K562 (cell line): ENCODE measurements at regions not wholly inside any gene's neighbourhood (a gene's known extent, or its start where the extent isn't known, plus 50 kb on each side); places are given as distances from the start of the nearest gene placed in this dataset.
A peak's percentile ranks its signal among the peaks of the same experiment; 100 is the strongest.

ENCODE experiments used
- ATAC-seq: fragments of 200-7000 bp; cut with Tn5 transposase; 3 replicates; pipeline ENCODE4 v1.9.1; 2020; ENCODE audit warnings: moderate library complexity
- BruUV-seq: library from RNA; stranded (reverse); fragments of 400-500 nt; replicated peaks from 2 replicates; lab custom pipeline; 2021; lab: Mats Ljungman, UMichigan
- CTCF ChIA-PET: fragments of 300-600 bp; formaldehyde crosslinking; extraction: SDS; loops from one replicate; lab custom pipeline; 2021; ENCODE audit warnings: low intra/inter-chr PET ratio; lab: Yijun Ruan, JAX
- POLR2A ChIA-PET: fragments of 300-600, 350-650 bp; sonication (Branson Sonifier 250); formaldehyde crosslinking; extraction: SDS; loops from one replicate; lab custom pipeline; 2021; ENCODE audit warnings: antibody characterized with exemption, inconsistent platforms; lab: Yijun Ruan, JAX
- DNase-seq, 4 experiments: peaks; one replicate each; pipeline versions ENCODE4 v3.0.0 to v3.0.0-alpha.2; 2011 to 2018; ENCODE audit warnings: low spot score in 3 of 4, mixed read lengths in 3 of 4; ENCODE audit errors: extremely low read depth in 1 of 4
- FAIRE-seq: peaks from 2 replicates; lab custom pipeline; 2011; peaks lifted over from hg19 to GRCh38; lab: Jason Lieb, UNC
- H2AFZ ChIP-seq: 2 replicates; pipeline ENCODE4 v1.6.0; 2011; ENCODE audit warnings: low read depth, low read length, control low read depth, inconsistent platforms
- H3K27ac ChIP-seq: fragments of 200-600 bp; 3 replicates; pipeline ENCODE4 v1.8.0; 2011; ENCODE audit warnings: low read depth, mild to moderate bottlenecking, control low read depth, inconsistent platforms, low read length, moderate library complexity, mixed read lengths; ENCODE audit errors: extremely low read depth
- H3K27me3 ChIP-seq, 2 experiments: fragments of 300-600 bp in 1 of 2; 2 replicates in 1 of 2; 3 replicates in 1 of 2; pipeline versions ENCODE4 v1.6.0 to v1.8.0; 2011; ENCODE audit warnings: inconsistent platforms in 2 of 2, low read length in 2 of 2, mild to moderate bottlenecking in 1 of 2, mixed read lengths in 1 of 2, moderate library complexity in 1 of 2; ENCODE audit not compliant: control insufficient read depth in 2 of 2, insufficient read depth in 2 of 2
- H3K36me3 ChIP-seq: fragments of 300-600 bp; 3 replicates; pipeline ENCODE4 v1.8.0; 2011; ENCODE audit warnings: mild to moderate bottlenecking, low read length, inconsistent platforms; ENCODE audit not compliant: control insufficient read depth, insufficient read depth
- H3K4me1 ChIP-seq, 2 experiments: fragments of 200-600 bp in 1 of 2; replicated peaks in 1 of 2; 2 replicates in 1 of 2; 3 replicates in 1 of 2; pipeline versions ENCODE4 v1.5.1 to v1.8.0; 2011; ENCODE audit warnings: inconsistent platforms in 2 of 2, low read length in 2 of 2, mild to moderate bottlenecking in 1 of 2, mixed read lengths in 1 of 2, moderate library complexity in 1 of 2; ENCODE audit not compliant: control insufficient read depth in 2 of 2, insufficient read depth in 2 of 2
- H3K4me2 ChIP-seq: 2 replicates; pipeline ENCODE4 v1.6.1; 2011; ENCODE audit warnings: low read length, control low read depth, inconsistent platforms, mixed read lengths; ENCODE audit not compliant: insufficient read depth
- H3K4me3 ChIP-seq: fragments of 200-600 bp; sonication (generic), shearing (Covaris generic); 2 replicates; pipeline ENCODE4 v1.5.1; 2016; ENCODE audit warnings: control low read depth, inconsistent platforms
- H3K79me2 ChIP-seq: fragments of 200-600 bp; 3 replicates; pipeline ENCODE4 v1.8.0; 2011; ENCODE audit warnings: low read length, inconsistent platforms; ENCODE audit not compliant: control insufficient read depth, insufficient read depth
- H3K9ac ChIP-seq, 2 experiments: 2 replicates each; pipeline versions ENCODE4 v1.6.0 to v1.6.1; 2011; ENCODE audit warnings: low read depth in 2 of 2, low read length in 2 of 2, control low read depth in 1 of 2, inconsistent platforms in 1 of 2, mild to moderate bottlenecking in 1 of 2, mixed read lengths in 1 of 2; ENCODE audit not compliant: insufficient read depth in 1 of 2
- H3K9me1 ChIP-seq: one replicate; pipeline ENCODE4 v1.6.0; 2011; ENCODE audit warnings: inconsistent platforms, mild to moderate bottlenecking, low read length, moderate library complexity; ENCODE audit not compliant: control insufficient read depth, insufficient read depth
- H3K9me3 ChIP-seq: replicated peaks from 2 replicates; pipeline ENCODE4 v1.5.1; 2011; ENCODE audit warnings: low read depth, low read length, inconsistent platforms; ENCODE audit not compliant: control insufficient read depth, insufficient read depth
- H4K20me1 ChIP-seq: replicated peaks from 2 replicates; pipeline ENCODE4 v1.6.1; 2011; ENCODE audit warnings: low read length, inconsistent platforms, mixed read lengths; ENCODE audit not compliant: control insufficient read depth, insufficient read depth
- ATF1 ChIP-seq, 2 experiments: fragments of 450-650 bp in 1 of 2; IDR thresholded peaks; 2 replicates each; pipeline ENCODE4 v1.6.1; 2016; ENCODE audit warnings: missing compliant biosample characterization in 1 of 2, missing genetic modification characterization in 1 of 2
- CREB1 ChIP-seq, 2 experiments: sonication (generic) in 1 of 2; formaldehyde crosslinking in 1 of 2; IDR thresholded peaks; 2 replicates each; pipeline versions ENCODE4 v1.6.1 to v1.8.0; 2012 to 2022; ENCODE audit warnings: inconsistent platforms in 1 of 2, mild to moderate bottlenecking in 1 of 2, missing genetic modification reagents in 1 of 2, moderate library complexity in 1 of 2
- CREBBP ChIP-seq: IDR thresholded peaks from one replicate; pipeline ENCODE4 v1.6.1; 2012; ENCODE audit warnings: low read depth, mild to moderate bottlenecking, control low read depth, inconsistent platforms, low read length
- CTCF ChIP-seq, 3 experiments: IDR thresholded peaks in 2 of 3; conservative IDR thresholded peaks in 1 of 3; 2 replicates each; pipeline ENCODE4 v1.5.1; 2011 to 2012; ENCODE audit warnings: low read length in 3 of 3, mild to moderate bottlenecking in 3 of 3, control low read depth in 2 of 3, improper control_type of control experiment in 1 of 3, inconsistent platforms in 1 of 3, low read depth in 1 of 3, mixed read lengths in 1 of 3, moderate library complexity in 1 of 3; ENCODE audit not compliant: insufficient read depth in 2 of 3
- CXXC5 ChIP-seq: fragments of 250-450 bp; sonication (Bioruptor Pico); IDR thresholded peaks from 2 replicates; pipeline ENCODE4 v1.8.0; 2022; ENCODE audit warnings: inconsistent platforms, mild to moderate bottlenecking, moderate library complexity
- MTA3 ChIP-seq: fragments of 450-650 bp; formaldehyde crosslinking; IDR thresholded peaks from 2 replicates; pipeline ENCODE4 v1.6.1; 2017; ENCODE audit warnings: mild to moderate bottlenecking, borderline replicate concordance
- SMAD3 ChIP-seq: fragments of 450-650 bp; formaldehyde crosslinking; conservative IDR thresholded peaks from 2 replicates; pipeline ENCODE4 v1.4.0; 2020; ENCODE audit warnings: mild to moderate bottlenecking
- SMC3 ChIP-seq: conservative IDR thresholded peaks from 2 replicates; pipeline ENCODE4 v1.6.1; 2011; ENCODE audit warnings: low read depth, low read length, improper control_type of control experiment; ENCODE audit not compliant: insufficient read depth
- SPI1 ChIP-seq: IDR thresholded peaks from 2 replicates; pipeline ENCODE4 v1.6.1; 2011; ENCODE audit warnings: low read depth, low read length, control low read depth, borderline replicate concordance
- STAT5A ChIP-seq: IDR thresholded peaks from 2 replicates; pipeline ENCODE4 v1.6.1; 2012; ENCODE audit warnings: low read length, inconsistent platforms, borderline replicate concordance
- XRCC4 ChIP-seq: IDR thresholded peaks from one replicate; pipeline ENCODE4 v1.6.1; 2011; ENCODE audit not compliant: insufficient read depth, insufficient read length; ENCODE audit errors: extremely low read depth
- ZBTB43 ChIP-seq: sonication (generic); formaldehyde crosslinking; IDR thresholded peaks from 2 replicates; pipeline ENCODE4 v1.8.0; 2023; ENCODE audit warnings: mild to moderate bottlenecking, missing genetic modification reagents
- WGBS: fragments of 100-300 bp; shearing (Covaris generic); methylation state at CpG from one replicate; pipeline ENCODE4 v1.1.6; 2016; ENCODE audit warnings: low coverage, mixed read lengths; ENCODE audit not compliant: insufficient coverage; ENCODE audit errors: missing lambda C conversion rate; 5-methylcytosine and 5-hydroxymethylcytosine counted together
- in situ Hi-C: fragments of 300-500 bp; cut with MboI; formaldehyde crosslinking; loops from 4 replicates; pipeline ENCODE4 v1.15.0; 2018; ENCODE audit warnings: inconsistent platforms, mixed read lengths
- intact Hi-C: fragments of 100-400 bp; cut with micrococcal nuclease; formaldehyde crosslinking; loops from 2 replicates; pipeline ENCODE4 v1.14.2; 2022
- TF ChIP-seq, protein P1 (sequence below): fragments of 450-650 bp; formaldehyde crosslinking; IDR thresholded peaks from 2 replicates; pipeline ENCODE4 v1.4.0; 2020; ENCODE audit warnings: mild to moderate bottlenecking, moderate library complexity
- TF ChIP-seq, protein P2 (sequence below): sonication (generic); formaldehyde crosslinking; IDR thresholded peaks from 2 replicates; pipeline ENCODE4 v1.8.1; 2022; ENCODE audit warnings: missing genetic modification reagents
- TF ChIP-seq, protein P3 (sequence below): IDR thresholded peaks from 2 replicates; pipeline ENCODE4 v1.6.1; 2012; ENCODE audit warnings: low read depth, low read length, improper control_type of control experiment, borderline replicate concordance

- intact Hi-C loops = no loop called here
- Histone ChIP-seq H4K20me1 (no peaks in the 10 kb centered on the region), H3K9me3 (no peaks in the 10 kb centered on the region), H3K27ac (no peak overlapping the region), H3K4me1 (no peaks in the 10 kb centered on the region), H3K36me3 (no peaks in the 10 kb centered on the region), H3K4me3 (no peak overlapping the region), H3K4me2 (no peak overlapping the region), H3K79me2 (no peaks in the 10 kb centered on the region), H3K9me1 (no peaks in the 10 kb centered on the region), H3K27me3 (no peaks in the 10 kb centered on the region), H2AFZ (no peak overlapping the region), H3K9ac (no peak overlapping the region)
- in situ Hi-C loops = no loop called here
- POLR2A ChIA-PET = no interaction called here
- 23% methylated on average over 8 of the region's 18 CpGs for WGBS
- CTCF ChIA-PET = no interaction called here
- FAIRE-seq = no peak
- peak; percentile 3 to 20 (median 12) for DNase-seq
- BruUV-seq = no TSS peak
- ATAC-seq = peak; percentile 42; the same call in 2 of the 3 replicates
- TF ChIP-seq XRCC4 (no peak), CTCF (IDR thresholded peaks at IDR 0.05 in 2 of 3, conservative IDR thresholded peaks at IDR 0.05 in 1 of 3; ENCODE audit: insufficient read depth in 2 of 3, low read depth in 1 of 3, low read length in 3 of 3) (peak; percentile 20 to 47 (median 31); a peak in 4 of 6 replicates), STAT5A (no peak), SMC3 (no peak), ZBTB43 (no peak), CREB1 (IDR thresholded peaks at IDR 0.05) (0 out of 2 replicates have a peak, but pooled peaks have one; percentile 18), CREB1 (CRISPR knock-in tag; IDR thresholded peaks at IDR 0.05) (no peak), SMAD3 (CRISPR knock-in tag) (no peak), CXXC5 (CRISPR knock-in tag) (0 out of 2 replicates have a peak, but pooled peaks have one; percentile 23), SPI1 (no peak), CREBBP (no peak), MTA3 (no peak), ATF1 (CRISPR knock-in tag; IDR thresholded peaks at IDR 0.05) (no peak), ATF1 (tag; IDR thresholded peaks at IDR 0.05) (peak; percentile 44)
- TF ChIP-seq, protein P1, sequence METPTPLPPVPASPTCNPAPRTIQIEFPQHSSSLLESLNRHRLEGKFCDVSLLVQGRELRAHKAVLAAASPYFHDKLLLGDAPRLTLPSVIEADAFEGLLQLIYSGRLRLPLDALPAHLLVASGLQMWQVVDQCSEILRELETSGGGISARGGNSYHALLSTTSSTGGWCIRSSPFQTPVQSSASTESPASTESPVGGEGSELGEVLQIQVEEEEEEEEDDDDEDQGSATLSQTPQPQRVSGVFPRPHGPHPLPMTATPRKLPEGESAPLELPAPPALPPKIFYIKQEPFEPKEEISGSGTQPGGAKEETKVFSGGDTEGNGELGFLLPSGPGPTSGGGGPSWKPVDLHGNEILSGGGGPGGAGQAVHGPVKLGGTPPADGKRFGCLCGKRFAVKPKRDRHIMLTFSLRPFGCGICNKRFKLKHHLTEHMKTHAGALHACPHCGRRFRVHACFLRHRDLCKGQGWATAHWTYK = no peak
- TF ChIP-seq, protein P2, sequence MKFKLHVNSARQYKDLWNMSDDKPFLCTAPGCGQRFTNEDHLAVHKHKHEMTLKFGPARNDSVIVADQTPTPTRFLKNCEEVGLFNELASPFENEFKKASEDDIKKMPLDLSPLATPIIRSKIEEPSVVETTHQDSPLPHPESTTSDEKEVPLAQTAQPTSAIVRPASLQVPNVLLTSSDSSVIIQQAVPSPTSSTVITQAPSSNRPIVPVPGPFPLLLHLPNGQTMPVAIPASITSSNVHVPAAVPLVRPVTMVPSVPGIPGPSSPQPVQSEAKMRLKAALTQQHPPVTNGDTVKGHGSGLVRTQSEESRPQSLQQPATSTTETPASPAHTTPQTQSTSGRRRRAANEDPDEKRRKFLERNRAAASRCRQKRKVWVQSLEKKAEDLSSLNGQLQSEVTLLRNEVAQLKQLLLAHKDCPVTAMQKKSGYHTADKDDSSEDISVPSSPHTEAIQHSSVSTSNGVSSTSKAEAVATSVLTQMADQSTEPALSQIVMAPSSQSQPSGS = no peak
- TF ChIP-seq, protein P3, sequence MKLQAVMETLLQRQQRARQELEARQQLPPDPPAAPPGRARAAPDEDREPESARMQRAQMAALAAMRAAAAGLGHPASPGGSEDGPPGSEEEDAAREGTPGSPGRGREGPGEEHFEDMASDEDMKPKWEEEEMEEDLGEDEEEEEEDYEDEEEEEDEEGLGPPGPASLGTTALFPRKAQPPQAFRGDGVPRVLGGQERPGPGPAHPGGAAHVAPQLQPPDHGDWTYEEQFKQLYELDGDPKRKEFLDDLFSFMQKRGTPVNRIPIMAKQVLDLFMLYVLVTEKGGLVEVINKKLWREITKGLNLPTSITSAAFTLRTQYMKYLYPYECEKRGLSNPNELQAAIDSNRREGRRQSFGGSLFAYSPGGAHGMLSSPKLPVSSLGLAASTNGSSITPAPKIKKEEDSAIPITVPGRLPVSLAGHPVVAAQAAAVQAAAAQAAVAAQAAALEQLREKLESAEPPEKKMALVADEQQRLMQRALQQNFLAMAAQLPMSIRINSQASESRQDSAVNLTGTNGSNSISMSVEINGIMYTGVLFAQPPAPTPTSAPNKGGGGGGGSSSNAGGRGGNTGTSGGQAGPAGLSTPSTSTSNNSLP = no peak
Measured at GRCh38 chr2:77954931-77955330, 432.8 kb upstream of the LRRTM4 start.
